K562 (cell line): ENCODE measurements at regions not wholly inside any gene's neighbourhood (a gene's known extent, or its start where the extent isn't known, plus 50 kb on each side); places are given as distances from the start of the nearest gene placed in this dataset.

ENCODE experiments used
- ATAC-seq: fragments of 200-7000 bp; cut with Tn5 transposase; 3 replicates; pipeline ENCODE4 v1.9.1; 2020; ENCODE audit warnings: moderate library complexity
- BruUV-seq: library from RNA; stranded (reverse); fragments of 400-500 nt; replicated peaks from 2 replicates; lab custom pipeline; 2021; lab: Mats Ljungman, UMichigan
- CTCF ChIA-PET: fragments of 300-600 bp; formaldehyde crosslinking; extraction: SDS; loops from one replicate; lab custom pipeline; 2021; ENCODE audit warnings: low intra/inter-chr PET ratio; lab: Yijun Ruan, JAX
- POLR2A ChIA-PET: fragments of 300-600, 350-650 bp; sonication (Branson Sonifier 250); formaldehyde crosslinking; extraction: SDS; loops from one replicate; lab custom pipeline; 2021; ENCODE audit warnings: antibody characterized with exemption, inconsistent platforms; lab: Yijun Ruan, JAX
- DNase-seq, 4 experiments: peaks; one replicate each; pipeline versions ENCODE4 v3.0.0 to v3.0.0-alpha.2; 2011 to 2018; ENCODE audit warnings: low spot score in 3 of 4, mixed read lengths in 3 of 4; ENCODE audit errors: extremely low read depth in 1 of 4
- FAIRE-seq: peaks from 2 replicates; lab custom pipeline; 2011; peaks lifted over from hg19 to GRCh38; lab: Jason Lieb, UNC
- H2AFZ ChIP-seq: 2 replicates; pipeline ENCODE4 v1.6.0; 2011; ENCODE audit warnings: low read depth, low read length, control low read depth, inconsistent platforms
- H3K27ac ChIP-seq: fragments of 200-600 bp; 3 replicates; pipeline ENCODE4 v1.8.0; 2011; ENCODE audit warnings: low read depth, mild to moderate bottlenecking, control low read depth, inconsistent platforms, low read length, moderate library complexity, mixed read lengths; ENCODE audit errors: extremely low read depth
- H3K27me3 ChIP-seq, 2 experiments: fragments of 300-600 bp in 1 of 2; 2 replicates in 1 of 2; 3 replicates in 1 of 2; pipeline versions ENCODE4 v1.6.0 to v1.8.0; 2011; ENCODE audit warnings: inconsistent platforms in 2 of 2, low read length in 2 of 2, mild to moderate bottlenecking in 1 of 2, mixed read lengths in 1 of 2, moderate library complexity in 1 of 2; ENCODE audit not compliant: control insufficient read depth in 2 of 2, insufficient read depth in 2 of 2
- H3K36me3 ChIP-seq: fragments of 300-600 bp; 3 replicates; pipeline ENCODE4 v1.8.0; 2011; ENCODE audit warnings: mild to moderate bottlenecking, low read length, inconsistent platforms; ENCODE audit not compliant: control insufficient read depth, insufficient read depth
- H3K4me1 ChIP-seq, 2 experiments: fragments of 200-600 bp in 1 of 2; replicated peaks in 1 of 2; 2 replicates in 1 of 2; 3 replicates in 1 of 2; pipeline versions ENCODE4 v1.5.1 to v1.8.0; 2011; ENCODE audit warnings: inconsistent platforms in 2 of 2, low read length in 2 of 2, mild to moderate bottlenecking in 1 of 2, mixed read lengths in 1 of 2, moderate library complexity in 1 of 2; ENCODE audit not compliant: control insufficient read depth in 2 of 2, insufficient read depth in 2 of 2
- H3K4me2 ChIP-seq: 2 replicates; pipeline ENCODE4 v1.6.1; 2011; ENCODE audit warnings: low read length, control low read depth, inconsistent platforms, mixed read lengths; ENCODE audit not compliant: insufficient read depth
- H3K4me3 ChIP-seq: fragments of 200-600 bp; sonication (generic), shearing (Covaris generic); 2 replicates; pipeline ENCODE4 v1.5.1; 2016; ENCODE audit warnings: control low read depth, inconsistent platforms
- H3K79me2 ChIP-seq: fragments of 200-600 bp; 3 replicates; pipeline ENCODE4 v1.8.0; 2011; ENCODE audit warnings: low read length, inconsistent platforms; ENCODE audit not compliant: control insufficient read depth, insufficient read depth
- H3K9ac ChIP-seq, 2 experiments: 2 replicates each; pipeline versions ENCODE4 v1.6.0 to v1.6.1; 2011; ENCODE audit warnings: low read depth in 2 of 2, low read length in 2 of 2, control low read depth in 1 of 2, inconsistent platforms in 1 of 2, mild to moderate bottlenecking in 1 of 2, mixed read lengths in 1 of 2; ENCODE audit not compliant: insufficient read depth in 1 of 2
- H3K9me1 ChIP-seq: one replicate; pipeline ENCODE4 v1.6.0; 2011; ENCODE audit warnings: inconsistent platforms, mild to moderate bottlenecking, low read length, moderate library complexity; ENCODE audit not compliant: control insufficient read depth, insufficient read depth
- H3K9me3 ChIP-seq: replicated peaks from 2 replicates; pipeline ENCODE4 v1.5.1; 2011; ENCODE audit warnings: low read depth, low read length, inconsistent platforms; ENCODE audit not compliant: control insufficient read depth, insufficient read depth
- H4K20me1 ChIP-seq: replicated peaks from 2 replicates; pipeline ENCODE4 v1.6.1; 2011; ENCODE audit warnings: low read length, inconsistent platforms, mixed read lengths; ENCODE audit not compliant: control insufficient read depth, insufficient read depth
- ARID2 ChIP-seq: fragments of 450-650 bp; IDR thresholded peaks from 2 replicates; pipeline ENCODE4 v1.6.1; 2017; ENCODE audit warnings: antibody characterized with exemption, mild to moderate bottlenecking
- CBX2 ChIP-seq: fragments of 200-600 bp; sonication (generic); IDR thresholded peaks from one replicate; pipeline ENCODE4 v1.6.1; 2012; ENCODE audit warnings: mild to moderate bottlenecking, low read length, inconsistent platforms; ENCODE audit not compliant: insufficient read depth, poor library complexity, severe bottlenecking
- FOXJ2 ChIP-seq: fragments of 200-800 bp; sonication (Bioruptor generic); IDR thresholded peaks from 2 replicates; pipeline ENCODE4 v1.6.1; 2016; ENCODE audit warnings: missing genetic modification characterization, missing compliant biosample characterization
- JUND ChIP-seq, 2 experiments: IDR thresholded peaks; 2 replicates in 1 of 2; 3 replicates in 1 of 2; pipeline ENCODE4 v1.6.1; 2011; ENCODE audit warnings: borderline replicate concordance in 2 of 2, low read depth in 2 of 2, low read length in 2 of 2, improper control_type of control experiment in 1 of 2, missing biosample characterization in 1 of 2, missing genetic modification characterization in 1 of 2, missing genetic modification reagents in 1 of 2
- ZC3H8 ChIP-seq: fragments of 450-650 bp; IDR thresholded peaks from 2 replicates; pipeline ENCODE4 v1.6.1; 2017
- ZNF324 ChIP-seq: fragments of 250-450 bp; sonication (Bioruptor Pico); IDR thresholded peaks from 2 replicates; pipeline ENCODE4 v1.4.0; 2020; ENCODE audit warnings: mild to moderate bottlenecking
- WGBS: fragments of 100-300 bp; shearing (Covaris generic); methylation state at CpG from one replicate; pipeline ENCODE4 v1.1.6; 2016; ENCODE audit warnings: low coverage, mixed read lengths; ENCODE audit not compliant: insufficient coverage; ENCODE audit errors: missing lambda C conversion rate; 5-methylcytosine and 5-hydroxymethylcytosine counted together
- in situ Hi-C: fragments of 300-500 bp; cut with MboI; formaldehyde crosslinking; loops from 4 replicates; pipeline ENCODE4 v1.15.0; 2018; ENCODE audit warnings: inconsistent platforms, mixed read lengths
- intact Hi-C: fragments of 100-400 bp; cut with micrococcal nuclease; formaldehyde crosslinking; loops from 2 replicates; pipeline ENCODE4 v1.14.2; 2022
- TF ChIP-seq, protein P1 (sequence below): fragments of 450-650 bp; IDR thresholded peaks from 2 replicates; pipeline ENCODE4 v1.6.1; 2014; ENCODE audit warnings: low read depth, mild to moderate bottlenecking, moderate library complexity, borderline replicate concordance
- TF ChIP-seq, protein P2 (sequence below): fragments of 250-450 bp; sonication (Bioruptor Pico); IDR thresholded peaks from 2 replicates; pipeline ENCODE4 v1.8.0; 2022; ENCODE audit warnings: inconsistent platforms, mild to moderate bottlenecking, moderate library complexity, borderline replicate concordance
- TF ChIP-seq, protein P3 (sequence below), 2 experiments: fragments of 200-800 bp in 1 of 2; sonication (Bioruptor generic) in 1 of 2; sonication (generic) in 1 of 2; formaldehyde crosslinking in 1 of 2; IDR thresholded peaks in 1 of 2; conservative IDR thresholded peaks in 1 of 2; 2 replicates each; pipeline versions ENCODE4 v1.5.0 to v1.6.1; 2016 to 2020; ENCODE audit warnings: missing compliant biosample characterization in 1 of 2, missing genetic modification characterization in 1 of 2, missing genetic modification reagents in 1 of 2

DNA sequence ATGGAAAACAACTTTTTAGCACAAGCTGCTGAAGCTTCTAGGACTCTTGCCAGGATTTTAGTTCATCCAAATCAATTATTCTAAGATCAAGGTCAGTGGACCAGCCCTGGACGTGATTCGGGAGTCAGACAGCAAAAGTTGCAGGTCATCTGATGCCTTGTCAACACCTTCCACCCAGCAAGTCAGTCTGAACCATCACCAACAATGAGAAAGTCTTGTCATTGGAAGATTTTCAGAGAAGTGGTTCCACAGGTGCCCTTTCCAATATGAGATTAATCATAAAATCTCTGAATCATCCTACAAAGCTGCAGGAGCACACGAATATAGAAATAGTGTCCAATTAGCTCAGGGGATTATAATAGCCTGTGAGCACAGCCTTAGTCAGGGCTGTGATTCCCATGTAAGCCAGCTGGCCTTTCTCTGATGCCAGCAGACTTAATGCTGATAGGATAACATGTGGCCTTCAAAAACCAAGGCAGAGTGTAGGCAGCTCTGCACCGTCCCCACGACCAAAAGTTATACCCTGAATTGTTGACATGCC is 445.0 kb upstream of the TRPC7 start:
- H3K4me1 ChIP-seq, result no peaks in the 10 kb centered on the region
- BruUV-seq, result no TSS peak
- in situ Hi-C loops (no loop called here), intact Hi-C loops (no loop called here)
- no peaks in the 10 kb centered on the region; the same call in 1 of the 2 replicates for H4K20me1 ChIP-seq
- CTCF ChIA-PET, result no interaction called here
- POLR2A ChIA-PET, result no interaction called here
- H3K27ac ChIP-seq, result no peak overlapping the region
- H3K79me2 ChIP-seq, result no peaks in the 10 kb centered on the region
- FAIRE-seq, result no peak
- 0% methylated on average over 5 of the region's 5 CpGs for WGBS
- no peaks in the 10 kb centered on the region for H3K9me1 ChIP-seq
- ATAC-seq, result no peak
- no peaks in the 10 kb centered on the region for H3K27me3 ChIP-seq
- no peak overlapping the region for H3K4me2 ChIP-seq
- H3K36me3 ChIP-seq, result no peaks in the 10 kb centered on the region
- H3K4me3 ChIP-seq, result no peak overlapping the region
- no peak for DNase-seq
- no peak for TF ChIP-seq JUND (IDR thresholded peaks at IDR 0.05; ENCODE audit: borderline replicate concordance, low read depth, low read length)
- no peak for TF ChIP-seq JUND (tag; IDR thresholded peaks at IDR 0.05; ENCODE audit: borderline replicate concordance, low read depth, low read length)
- TF ChIP-seq CBX2, result no peak
- TF ChIP-seq FOXJ2 (tag), result no peak
- TF ChIP-seq, protein P1, sequence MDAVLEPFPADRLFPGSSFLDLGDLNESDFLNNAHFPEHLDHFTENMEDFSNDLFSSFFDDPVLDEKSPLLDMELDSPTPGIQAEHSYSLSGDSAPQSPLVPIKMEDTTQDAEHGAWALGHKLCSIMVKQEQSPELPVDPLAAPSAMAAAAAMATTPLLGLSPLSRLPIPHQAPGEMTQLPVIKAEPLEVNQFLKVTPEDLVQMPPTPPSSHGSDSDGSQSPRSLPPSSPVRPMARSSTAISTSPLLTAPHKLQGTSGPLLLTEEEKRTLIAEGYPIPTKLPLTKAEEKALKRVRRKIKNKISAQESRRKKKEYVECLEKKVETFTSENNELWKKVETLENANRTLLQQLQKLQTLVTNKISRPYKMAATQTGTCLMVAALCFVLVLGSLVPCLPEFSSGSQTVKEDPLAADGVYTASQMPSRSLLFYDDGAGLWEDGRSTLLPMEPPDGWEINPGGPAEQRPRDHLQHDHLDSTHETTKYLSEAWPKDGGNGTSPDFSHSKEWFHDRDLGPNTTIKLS, result no peak
- TF ChIP-seq, protein P2, sequence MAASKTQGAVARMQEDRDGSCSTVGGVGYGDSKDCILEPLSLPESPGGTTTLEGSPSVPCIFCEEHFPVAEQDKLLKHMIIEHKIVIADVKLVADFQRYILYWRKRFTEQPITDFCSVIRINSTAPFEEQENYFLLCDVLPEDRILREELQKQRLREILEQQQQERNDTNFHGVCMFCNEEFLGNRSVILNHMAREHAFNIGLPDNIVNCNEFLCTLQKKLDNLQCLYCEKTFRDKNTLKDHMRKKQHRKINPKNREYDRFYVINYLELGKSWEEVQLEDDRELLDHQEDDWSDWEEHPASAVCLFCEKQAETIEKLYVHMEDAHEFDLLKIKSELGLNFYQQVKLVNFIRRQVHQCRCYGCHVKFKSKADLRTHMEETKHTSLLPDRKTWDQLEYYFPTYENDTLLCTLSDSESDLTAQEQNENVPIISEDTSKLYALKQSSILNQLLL (CRISPR knock-in tag), result no peak
- TF ChIP-seq ARID2, result no peak
- no peak for TF ChIP-seq ZC3H8
- TF ChIP-seq ZNF324 (CRISPR knock-in tag), result no peak
- TF ChIP-seq, protein P3, sequence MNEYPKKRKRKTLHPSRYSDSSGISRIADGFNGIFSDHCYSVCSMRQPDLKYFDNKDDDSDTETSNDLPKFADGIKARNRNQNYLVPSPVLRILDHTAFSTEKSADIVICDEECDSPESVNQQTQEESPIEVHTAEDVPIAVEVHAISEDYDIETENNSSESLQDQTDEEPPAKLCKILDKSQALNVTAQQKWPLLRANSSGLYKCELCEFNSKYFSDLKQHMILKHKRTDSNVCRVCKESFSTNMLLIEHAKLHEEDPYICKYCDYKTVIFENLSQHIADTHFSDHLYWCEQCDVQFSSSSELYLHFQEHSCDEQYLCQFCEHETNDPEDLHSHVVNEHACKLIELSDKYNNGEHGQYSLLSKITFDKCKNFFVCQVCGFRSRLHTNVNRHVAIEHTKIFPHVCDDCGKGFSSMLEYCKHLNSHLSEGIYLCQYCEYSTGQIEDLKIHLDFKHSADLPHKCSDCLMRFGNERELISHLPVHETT (CRISPR knock-in tag; conservative IDR thresholded peaks at IDR 0.05 in 1 of 2, IDR thresholded peaks at IDR 0.05 in 1 of 2), result no peak
- H2AFZ ChIP-seq, result no peak overlapping the region
- H3K9ac ChIP-seq, result no peak overlapping the region
- H3K9me3 ChIP-seq, result no peaks in the 10 kb centered on the region
